ENCODE measurements at regions not wholly inside any gene's neighbourhood (a gene's known extent, or its start where the extent isn't known, plus 50 kb on each side); places are given as distances from the start of the nearest gene placed in this dataset.

GRCh38 chr6:116982401-116982800 lies 105.4 kb downstream of the RFX6 start:
- Histone ChIP-seq H3K4me3 (ENCODE audit: low read depth, low read length) (no peak overlapping the region), H3K9me3 (ENCODE audit: severe bottlenecking) (peaks cover 7% of the 10 kb centered on the region), H3K27ac (no peak overlapping the region), H3K36me3 (no peaks in the 10 kb centered on the region), H3K27me3 (ENCODE audit: insufficient read depth, low read depth, severe bottlenecking) (no peaks in the 10 kb centered on the region)
- TF ChIP-seq CTCF (IDR thresholded peaks at IDR 0.05; ENCODE audit: low read depth, low read length), result no peak
- DNase-seq, result no peak

GRCh38 chr6:116983375-116983774 lies 106.3 kb downstream of the RFX6 start:
- H3K27me3 ChIP-seq (ENCODE audit: insufficient read depth, low read depth, severe bottlenecking), result no peaks in the 10 kb centered on the region
- no peak overlapping the region for H3K4me3 ChIP-seq (ENCODE audit: low read depth, low read length)
- peaks cover 7% of the 10 kb centered on the region for H3K9me3 ChIP-seq (ENCODE audit: severe bottlenecking)
- H3K27ac ChIP-seq, result no peak overlapping the region
- no peak for TF ChIP-seq CTCF (IDR thresholded peaks at IDR 0.05; ENCODE audit: low read depth, low read length)
- DNase-seq, result no peak
- H3K36me3 ChIP-seq, result no peaks in the 10 kb centered on the region

GRCh38 chr6:116986819-116987218 lies 109.8 kb downstream of the RFX6 start:
- Histone ChIP-seq H3K9me3 (ENCODE audit: severe bottlenecking) (peaks cover 7% of the 10 kb centered on the region), H3K36me3 (no peaks in the 10 kb centered on the region), H3K27me3 (ENCODE audit: insufficient read depth, low read depth, severe bottlenecking) (no peaks in the 10 kb centered on the region), H3K4me3 (ENCODE audit: low read depth, low read length) (no peak overlapping the region), H3K27ac (no peak overlapping the region)
- no peak for DNase-seq
- no peak for TF ChIP-seq CTCF (IDR thresholded peaks at IDR 0.05; ENCODE audit: low read depth, low read length)

GRCh38 chr6:116990679-116991078 lies 113.6 kb downstream of the RFX6 start:
- H3K4me3 ChIP-seq (ENCODE audit: low read depth, low read length), result no peak overlapping the region
- peaks cover 2% of the 10 kb centered on the region for H3K9me3 ChIP-seq (ENCODE audit: severe bottlenecking)
- no peaks in the 10 kb centered on the region for H3K36me3 ChIP-seq
- no peak overlapping the region for H3K27ac ChIP-seq
- H3K27me3 ChIP-seq (ENCODE audit: insufficient read depth, low read depth, severe bottlenecking), result no peaks in the 10 kb centered on the region
- DNase-seq, result no peak
- no peak for TF ChIP-seq CTCF (IDR thresholded peaks at IDR 0.05; ENCODE audit: low read depth, low read length)

GRCh38 chr6:116992546-116992945 lies 115.5 kb downstream of the RFX6 start:
- Histone ChIP-seq H3K27ac (no peak overlapping the region), H3K4me3 (ENCODE audit: low read depth, low read length) (no peak overlapping the region), H3K36me3 (no peaks in the 10 kb centered on the region), H3K9me3 (ENCODE audit: severe bottlenecking) (peaks cover 2% of the 10 kb centered on the region), H3K27me3 (ENCODE audit: insufficient read depth, low read depth, severe bottlenecking) (no peaks in the 10 kb centered on the region)
- TF ChIP-seq CTCF (IDR thresholded peaks at IDR 0.05; ENCODE audit: low read depth, low read length), result no peak
- no peak for DNase-seq

- TF ChIP-seq CTCF (IDR thresholded peaks at IDR 0.05; ENCODE audit: low read depth, low read length), result no peak
- Histone ChIP-seq H3K27ac (no peak overlapping the region), H3K9me3 (ENCODE audit: severe bottlenecking) (peaks cover 2% of the 10 kb centered on the region)
Measured at GRCh38 chr6:116994447-116994846, 117.4 kb downstream of the RFX6 start.

More at GRCh38 chr6:116994447-116994846, 117.4 kb downstream of the RFX6 start:
- no peaks in the 10 kb centered on the region for H3K36me3 ChIP-seq
- no peak overlapping the region for H3K4me3 ChIP-seq (ENCODE audit: low read depth, low read length)
- DNase-seq, result no peak
- H3K27me3 ChIP-seq (ENCODE audit: insufficient read depth, low read depth, severe bottlenecking), result no peaks in the 10 kb centered on the region
